LoVo (cell line): ENCODE measurements at regions not wholly inside any gene's neighbourhood (a gene's known extent, or its start where the extent isn't known, plus 50 kb on each side); places are given as distances from the start of the nearest gene placed in this dataset.
A peak's percentile ranks its signal among the peaks of the same experiment; 100 is the strongest.
"Not testable (repeated sequence)": the region's sequence is repeated elsewhere in the genome, so short reads cannot be mapped to it uniquely, and the experiment has no call there.

Experiments used
- DNase-seq: peaks from one replicate; pipeline ENCODE4 v3.0.0-alpha.2; 2016; ENCODE audit warnings: low spot score

DNA sequence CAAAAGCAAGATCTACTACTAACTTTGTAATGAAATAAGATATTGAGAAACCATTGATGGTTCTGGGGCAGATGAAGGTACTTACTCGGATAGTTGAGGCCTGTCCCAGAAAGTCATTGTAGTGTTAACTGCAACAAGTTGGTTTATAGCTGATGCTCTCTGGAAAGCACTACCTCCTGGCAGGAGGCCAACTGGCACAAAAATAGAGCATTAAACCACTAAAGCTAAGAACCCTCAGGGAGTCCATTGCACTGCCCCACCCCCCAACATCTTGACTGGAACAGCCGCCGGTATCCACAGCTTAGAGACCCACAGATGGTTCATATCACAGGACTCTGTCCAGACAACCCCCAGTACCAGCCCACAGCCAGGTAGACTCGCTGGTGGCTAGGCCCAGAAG is 552.5 kb upstream of the CRIM1 start:
- DNase-seq = no peak

DNA sequence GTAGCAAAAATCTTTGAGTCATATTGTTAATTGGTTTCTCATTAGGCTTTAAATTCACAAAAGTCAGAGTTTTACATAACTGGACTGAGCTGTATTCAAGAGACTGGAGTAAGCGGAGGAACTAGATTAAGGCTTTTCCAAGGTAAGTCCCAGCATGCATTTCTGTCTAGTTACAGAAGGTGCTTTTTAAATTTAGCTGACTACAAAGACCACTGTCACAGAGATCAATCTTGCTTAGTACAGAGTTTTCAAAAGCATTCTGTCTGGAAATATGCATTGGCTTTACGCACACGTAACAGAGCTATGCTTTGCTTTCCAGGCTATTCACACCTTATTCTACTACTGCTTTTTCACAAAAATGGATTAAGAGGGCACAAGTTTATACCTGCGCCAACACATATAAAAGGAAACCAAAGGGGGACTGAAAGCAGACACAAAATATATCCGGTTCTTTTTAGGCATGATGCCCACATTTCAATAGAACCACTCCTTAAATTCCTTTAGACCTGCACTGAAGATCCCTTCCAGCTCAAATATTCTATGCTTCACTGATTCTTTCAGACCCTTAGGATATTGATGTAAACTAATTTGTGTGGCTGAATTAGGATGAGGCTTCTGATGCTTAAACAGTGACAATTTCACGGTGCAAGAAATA is 560.7 kb upstream of the CRIM1 start:
- no peak for DNase-seq

DNA sequence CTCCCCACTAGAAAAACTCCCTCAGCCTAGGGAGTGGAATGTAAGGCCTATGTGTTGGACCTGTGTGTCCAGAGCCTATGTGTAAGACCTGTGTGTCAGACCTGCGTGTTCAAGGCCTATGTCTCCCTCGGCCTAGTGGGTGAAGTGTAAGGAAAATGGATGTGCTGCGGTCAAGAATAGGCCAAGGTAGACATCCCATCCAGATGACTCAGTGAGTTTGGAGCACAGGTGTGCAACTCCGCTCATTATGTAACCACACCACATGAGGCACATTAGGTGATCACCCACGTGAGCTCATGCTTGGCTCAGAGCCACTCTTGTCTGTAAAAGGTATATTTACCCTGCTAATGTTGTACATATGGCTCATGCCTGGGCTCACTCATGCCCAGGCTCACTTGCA is 565.3 kb upstream of the CRIM1 start:
- DNase-seq = no peak

DNA sequence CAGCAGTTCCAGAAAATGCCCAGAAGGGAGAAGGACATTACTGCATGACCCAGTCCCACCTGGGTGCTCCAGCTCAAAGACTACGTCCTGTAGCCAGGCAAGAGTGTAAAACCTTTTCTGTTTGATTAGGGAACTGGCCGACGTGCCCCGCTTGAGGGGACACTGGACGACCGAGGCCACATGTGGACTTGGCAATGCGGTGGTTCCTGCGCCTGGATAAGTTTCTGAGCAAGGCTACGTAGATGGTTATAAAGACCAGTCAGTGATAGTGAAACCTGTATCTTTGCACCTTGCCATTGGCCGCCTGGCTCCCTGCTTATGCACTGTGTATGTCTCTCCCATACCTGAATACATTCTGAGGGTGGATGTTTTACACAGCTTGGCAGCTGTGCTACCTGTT is 567.0 kb upstream of the CRIM1 start:
- DNase-seq = no peak

DNA sequence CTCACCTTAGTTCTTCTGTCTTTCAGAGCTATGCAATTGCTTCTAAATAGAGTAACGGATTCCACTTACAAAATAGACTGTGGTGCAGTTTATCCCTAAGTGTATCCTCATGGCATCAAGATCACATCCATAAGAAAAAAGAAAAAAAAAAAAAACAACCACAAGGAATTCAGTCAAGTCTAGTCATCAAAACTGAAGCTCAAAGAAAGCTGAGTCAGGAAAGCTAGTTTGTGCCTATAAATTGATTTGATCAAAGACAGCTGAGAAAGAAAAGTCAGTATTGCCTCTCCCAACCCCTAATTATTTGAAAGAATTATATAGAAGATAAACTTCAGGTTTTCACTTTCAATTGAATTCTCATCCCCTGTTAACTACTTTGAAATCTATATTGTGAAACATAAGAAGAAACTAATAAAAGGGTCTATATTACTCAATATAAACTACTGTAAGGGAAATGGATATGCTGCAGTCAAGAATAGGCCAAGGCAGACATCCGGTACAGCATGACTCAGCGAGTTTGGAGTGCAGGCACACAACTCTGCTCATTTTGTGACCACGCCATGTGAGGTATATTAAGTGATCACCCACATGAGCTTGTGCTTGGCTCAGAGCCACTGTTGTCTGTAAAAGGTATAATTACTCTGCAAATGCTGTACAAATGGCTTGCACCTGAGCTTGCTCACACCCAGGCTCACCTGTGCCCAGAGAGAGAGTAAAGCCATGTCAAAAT is 568.1 kb upstream of the CRIM1 start:
- DNase-seq = no peak

DNA sequence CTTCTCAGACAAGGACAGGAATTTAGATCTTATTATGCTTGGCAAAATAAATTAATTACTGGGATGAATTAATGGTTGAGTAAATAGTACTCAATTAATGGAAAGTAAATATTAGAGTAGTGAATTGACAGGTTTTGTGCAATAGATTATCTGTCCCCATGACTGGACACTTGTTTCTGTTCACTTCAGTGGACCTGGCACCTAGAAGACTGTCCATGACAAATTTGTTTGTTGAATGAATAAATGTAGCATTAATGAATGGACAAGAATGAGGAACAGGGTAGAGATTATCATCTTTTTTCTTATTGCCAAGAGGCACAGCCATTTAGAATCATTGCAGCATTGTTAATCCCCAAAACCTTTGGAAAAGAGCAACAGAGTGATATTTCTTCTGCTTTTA is 570.0 kb upstream of the CRIM1 start:
- no peak for DNase-seq

DNA sequence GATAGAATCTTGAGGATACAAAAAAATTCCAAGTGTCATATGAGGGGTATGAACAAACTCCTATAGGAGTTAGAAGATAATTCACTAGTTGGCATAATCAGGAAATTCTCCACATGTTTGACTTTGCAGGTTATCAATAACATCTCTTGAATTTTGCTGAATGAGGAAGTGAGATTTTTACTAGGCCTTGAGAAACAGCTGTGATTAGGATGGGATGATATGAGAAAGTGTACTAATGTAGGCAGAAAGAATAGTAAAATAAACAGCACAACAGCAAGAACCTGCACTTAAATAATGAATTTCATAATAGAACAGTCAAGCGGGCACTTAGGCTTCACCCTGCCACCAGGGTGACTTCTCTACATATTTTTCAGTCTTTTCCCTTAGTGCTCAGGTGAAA is 570.8 kb upstream of the CRIM1 start:
- no peak for DNase-seq

DNA sequence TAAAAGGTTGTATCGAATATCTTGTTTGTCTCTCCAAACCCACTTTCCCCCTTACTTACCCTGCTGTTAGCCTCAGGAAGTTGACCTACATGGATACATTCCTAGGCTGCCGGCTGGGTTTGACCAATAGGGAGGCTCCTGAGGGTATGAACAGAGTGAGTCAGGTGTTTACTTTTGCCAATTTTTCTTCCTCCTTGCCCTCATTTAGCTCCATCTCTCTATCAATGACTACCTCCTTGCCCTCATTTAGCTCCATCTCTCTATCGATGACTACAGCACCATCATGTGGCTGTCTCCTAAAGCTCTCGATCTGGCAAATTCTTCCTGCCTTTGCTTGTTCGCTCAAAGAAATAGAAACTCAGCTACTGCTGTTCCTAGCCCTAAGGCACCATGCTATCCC is 571.9 kb upstream of the CRIM1 start:
- DNase-seq = peak; percentile 14

DNA sequence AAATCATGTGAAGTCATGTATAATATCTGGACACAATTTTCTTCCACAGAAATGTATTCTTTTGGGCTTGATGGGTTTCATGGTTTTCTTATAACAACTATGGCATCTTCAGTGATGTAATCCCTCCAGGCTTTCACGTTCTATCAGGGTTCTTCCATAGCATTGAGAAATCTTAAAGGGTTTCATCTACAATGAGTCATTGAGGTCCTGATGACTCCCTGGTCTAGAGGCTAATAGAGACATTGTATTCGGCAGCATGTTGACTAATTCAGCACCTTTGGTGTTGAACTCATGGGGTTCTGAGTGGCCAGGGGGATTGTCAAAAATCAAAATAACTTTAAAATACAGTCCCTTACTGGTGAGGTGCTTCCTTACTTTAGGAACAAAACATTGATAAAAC is 614.0 kb upstream of the CRIM1 start:
- DNase-seq = no peak

DNA sequence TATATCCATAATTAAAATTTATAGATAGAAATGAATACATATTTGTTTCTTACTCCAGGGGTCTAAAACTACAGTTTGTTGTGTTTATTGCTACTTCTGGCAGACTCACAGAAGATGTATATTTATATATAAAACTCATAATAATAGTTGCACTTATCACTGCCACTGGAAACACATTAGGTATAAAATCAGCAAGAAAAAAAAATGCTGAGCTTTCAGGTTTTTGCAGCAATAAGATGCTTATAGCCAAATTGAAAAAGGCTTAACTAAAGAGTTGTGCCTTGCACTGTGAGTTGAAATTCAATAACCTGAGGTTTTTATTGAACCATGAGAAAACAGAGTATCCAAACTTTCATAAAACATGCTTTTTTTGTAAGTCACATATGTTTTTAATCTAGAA is 623.9 kb upstream of the CRIM1 start:
- DNase-seq = no peak

DNA sequence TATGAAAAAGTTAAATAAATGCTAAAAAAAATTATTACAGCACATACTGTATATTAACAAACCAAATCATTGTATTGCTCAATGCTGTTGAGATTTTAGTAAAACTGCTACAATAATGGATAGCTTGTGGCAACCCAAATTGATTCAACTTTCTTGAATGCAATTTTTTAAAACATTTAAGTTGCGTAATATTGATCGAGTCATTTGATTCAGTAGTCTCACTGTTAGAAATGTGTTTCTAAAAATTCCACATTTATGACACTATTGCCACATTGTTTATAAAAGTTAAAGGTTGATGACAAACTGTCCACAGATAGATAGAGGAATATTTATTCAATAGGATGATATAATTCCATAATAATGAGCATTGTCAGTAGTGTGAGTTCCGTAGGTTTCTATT is 640.7 kb upstream of the CRIM1 start:
- DNase-seq = no peak

DNA sequence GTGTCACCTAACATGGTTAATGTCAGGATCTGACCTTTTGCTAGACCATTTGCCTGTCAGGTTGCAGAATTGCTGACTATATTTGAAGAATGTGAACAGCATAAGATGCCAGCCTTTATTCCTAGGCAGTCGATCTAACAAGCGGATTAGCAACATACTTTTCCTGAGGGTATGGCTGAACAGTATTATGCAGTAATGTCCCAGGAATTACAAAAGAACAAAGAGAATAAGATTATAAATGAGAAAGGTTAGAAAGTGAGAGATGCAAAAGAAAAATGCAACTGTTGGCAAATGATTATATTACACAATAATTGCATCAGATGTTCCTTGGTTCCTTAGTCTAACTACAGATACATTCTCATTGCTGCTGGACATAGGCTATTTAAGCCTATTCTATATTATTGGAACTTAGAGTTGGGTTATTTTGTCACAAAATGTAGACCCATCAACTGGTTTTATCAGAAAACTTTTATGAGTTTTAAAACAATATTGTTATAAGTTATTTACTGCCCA is 647.1 kb upstream of the CRIM1 start:
- DNase-seq = no peak

DNA sequence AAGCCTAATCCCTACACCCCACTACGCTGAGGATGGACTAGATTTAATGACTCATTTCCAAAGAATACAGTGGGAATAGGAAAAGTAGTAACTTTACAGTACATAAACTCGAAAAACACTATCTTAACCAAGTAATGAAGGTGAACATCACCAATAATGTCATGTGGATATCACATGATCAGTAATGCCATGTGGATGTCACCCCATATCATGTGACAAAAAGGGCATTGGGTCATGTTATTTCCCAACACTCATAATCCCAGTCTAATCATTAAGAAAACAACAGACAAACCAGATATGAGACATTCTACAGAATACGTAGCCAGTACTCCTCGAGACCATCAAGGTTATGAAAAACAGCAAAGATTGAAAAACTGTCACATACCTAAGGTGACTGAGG is 667.3 kb upstream of the CRIM1 start:
- DNase-seq = no peak

DNA sequence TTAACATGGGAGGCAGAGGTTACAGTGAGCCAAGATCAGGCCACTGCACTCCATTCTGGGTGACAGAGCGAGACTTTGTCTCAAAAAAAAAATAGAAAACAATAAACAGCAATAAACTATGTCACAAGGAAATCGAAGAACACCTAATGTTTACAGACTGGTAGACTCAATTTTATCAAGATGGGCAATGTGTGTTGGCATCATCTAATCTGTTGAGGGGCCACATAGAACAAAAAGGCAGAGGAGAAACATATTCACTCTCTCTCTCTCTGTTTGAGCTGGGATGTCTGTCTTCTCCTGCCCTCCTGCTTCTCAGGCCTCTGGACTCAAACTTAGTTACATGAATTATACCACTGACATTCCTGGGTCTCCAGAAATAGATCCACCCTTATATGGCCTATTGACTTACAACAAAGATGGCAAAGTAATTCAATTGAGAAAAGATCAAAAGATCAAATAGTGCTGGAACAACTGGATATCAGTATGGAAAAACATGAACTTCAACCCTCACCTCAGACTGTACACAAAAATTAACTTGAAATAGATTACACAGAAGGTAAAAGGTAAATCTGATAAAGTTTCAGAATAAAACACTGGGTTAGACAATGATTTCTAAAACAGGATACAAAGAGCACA is 703.8 kb upstream of the CRIM1 start:
- no peak for DNase-seq

DNA sequence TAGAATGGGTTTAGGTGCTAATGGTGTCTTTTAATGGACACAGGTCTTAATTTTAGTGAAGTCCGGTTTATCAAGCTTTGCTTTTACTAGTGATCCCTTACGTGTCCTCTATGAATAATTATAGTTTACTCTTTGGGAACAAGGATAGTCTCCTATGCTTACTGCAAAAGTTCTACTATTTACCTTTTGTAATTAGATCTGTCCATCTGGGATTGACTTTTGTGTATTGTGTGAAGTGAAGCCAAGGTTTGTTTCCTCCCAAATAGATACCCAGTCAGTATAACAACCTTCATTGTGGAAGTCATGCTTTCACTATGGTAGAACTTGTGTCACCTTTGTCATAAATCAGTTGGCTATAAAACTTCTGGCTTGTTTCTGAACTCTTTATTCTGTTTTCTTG is 740.9 kb upstream of the CRIM1 start:
- DNase-seq = no peak

DNA sequence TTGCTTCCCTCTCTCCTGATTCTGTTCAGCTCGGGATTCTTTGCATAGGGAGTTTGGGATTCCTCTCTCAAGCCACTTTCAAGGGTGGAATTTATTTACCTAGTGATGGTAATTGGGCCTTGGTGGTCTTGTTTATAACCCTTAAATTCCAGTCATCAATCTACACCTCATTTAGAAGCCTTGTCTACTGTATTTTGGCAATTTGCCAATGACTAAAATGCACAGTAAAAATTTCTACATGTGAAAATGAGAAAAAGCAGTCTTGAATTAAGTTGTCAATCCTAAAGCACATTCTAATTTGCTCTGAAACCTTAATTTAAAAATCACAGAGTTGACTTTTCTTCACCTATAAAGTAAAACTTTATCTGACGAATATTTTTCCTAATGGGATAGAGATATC is 749.2 kb upstream of the CRIM1 start:
- no peak for DNase-seq

DNA sequence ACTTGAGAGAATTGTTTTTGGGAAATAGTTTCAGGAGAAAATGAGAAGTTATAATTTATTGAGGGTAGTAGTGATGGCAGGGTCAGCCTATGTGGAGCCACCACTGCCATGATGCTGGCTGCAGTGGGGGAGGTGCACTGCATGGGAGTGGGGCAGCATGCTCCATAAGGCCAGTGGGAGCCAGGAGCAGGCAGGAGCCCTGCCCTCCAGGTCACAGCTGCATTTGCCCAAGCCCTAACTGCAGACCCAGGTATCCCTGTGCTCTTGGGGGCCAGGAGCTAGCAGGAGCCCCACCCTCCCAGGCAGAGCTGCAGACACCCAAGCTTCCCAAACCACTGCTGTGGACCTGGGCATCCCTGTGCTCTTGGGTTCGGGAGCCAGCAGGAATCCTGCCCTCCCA is 757.3 kb upstream of the CRIM1 start:
- DNase-seq = no peak

DNA sequence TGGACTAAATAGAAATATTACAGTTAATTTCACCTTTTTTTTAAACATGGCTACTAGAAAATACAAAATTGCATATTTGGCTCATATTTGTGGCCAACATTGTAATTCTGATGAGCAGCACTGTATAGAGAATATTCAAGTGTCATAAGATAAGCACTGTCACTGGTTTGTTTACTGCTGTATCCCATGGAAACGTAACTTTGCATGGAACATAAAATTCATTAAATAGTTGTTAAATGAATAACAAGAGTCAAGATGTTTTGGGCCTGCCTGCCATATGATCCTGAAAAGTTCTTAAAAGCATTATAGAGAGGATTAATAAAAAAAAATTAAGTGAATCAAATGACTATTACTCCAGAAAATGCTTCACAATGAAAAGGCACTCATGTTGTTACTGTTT is 763.7 kb upstream of the CRIM1 start:
- no peak for DNase-seq

DNA sequence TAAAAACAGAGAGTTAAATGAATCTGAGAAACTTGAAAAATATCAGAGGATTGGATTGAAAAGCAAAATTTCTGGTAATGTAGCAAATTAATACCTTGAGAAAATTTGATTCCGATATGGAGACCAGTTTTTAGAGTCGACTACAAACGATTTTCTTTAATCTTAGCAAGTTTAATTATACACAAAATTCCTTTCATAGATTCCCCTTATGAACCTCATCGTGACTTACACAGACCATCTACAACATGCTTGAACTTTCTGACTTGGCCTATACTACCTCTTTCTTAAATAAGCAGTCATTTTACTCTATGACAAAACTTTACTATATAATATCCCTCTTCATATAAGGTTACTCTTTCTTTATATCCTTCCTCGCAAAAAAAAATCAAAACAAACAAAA is 769.6 kb upstream of the CRIM1 start:
- DNase-seq = no peak

DNA sequence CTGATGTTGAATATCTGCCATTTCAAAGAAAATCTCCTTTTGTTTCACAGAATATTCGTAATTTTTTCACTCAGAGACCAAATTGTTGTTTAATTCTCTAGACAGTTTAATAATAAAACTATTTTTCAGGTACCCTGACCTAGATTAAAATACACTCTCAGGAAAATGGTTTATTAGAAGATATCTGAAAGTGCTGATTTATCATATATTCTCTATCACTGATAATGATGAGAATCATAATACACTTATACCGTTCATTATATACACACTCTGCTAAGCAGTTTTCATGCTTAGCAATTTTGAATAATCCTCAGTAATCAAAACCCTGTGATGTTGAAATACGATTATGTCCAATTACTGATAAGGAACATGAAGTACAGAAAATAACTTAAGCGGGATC is 772.9 kb upstream of the CRIM1 start:
- no peak for DNase-seq

DNA sequence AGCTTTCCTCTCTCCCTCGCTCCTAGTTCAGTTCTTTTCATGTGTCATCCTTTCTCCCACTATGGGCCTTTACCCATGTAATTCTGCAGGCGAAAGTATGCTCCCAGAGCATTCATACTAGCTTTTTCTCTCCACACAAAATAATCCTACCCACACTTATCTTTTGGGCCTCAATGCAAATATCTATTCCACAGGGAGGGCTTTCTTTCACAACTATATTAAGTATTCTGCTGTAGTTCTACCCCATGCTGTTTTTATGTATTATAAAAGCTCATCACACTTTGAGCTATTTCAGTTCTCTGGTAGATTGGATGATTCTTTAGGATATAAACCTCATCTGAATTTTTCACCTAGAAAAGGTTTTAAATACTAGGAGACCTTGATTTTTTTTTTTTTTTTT is 774.6 kb upstream of the CRIM1 start:
- no peak for DNase-seq

DNA sequence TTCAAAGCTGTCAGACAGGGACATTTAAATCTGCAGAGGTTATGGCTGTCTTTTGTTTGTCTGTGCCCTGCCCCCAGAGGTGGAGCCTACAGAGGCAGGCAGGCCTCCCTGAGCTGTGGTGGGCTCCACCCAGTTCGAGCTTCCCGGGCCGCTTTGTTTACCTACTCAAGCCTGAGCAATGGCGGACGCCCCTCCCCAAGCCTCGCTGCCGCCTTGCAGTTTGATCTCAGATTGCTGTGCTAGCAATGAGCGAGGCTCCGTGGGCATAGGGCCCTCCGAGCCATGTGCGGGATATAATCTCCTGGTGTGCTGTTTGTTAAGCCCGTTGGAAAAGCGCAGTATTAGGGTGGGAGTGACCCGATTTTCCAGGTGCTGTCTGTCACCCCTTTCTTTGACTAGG is 787.0 kb upstream of the CRIM1 start:
- not testable (repeated sequence) for DNase-seq

DNA sequence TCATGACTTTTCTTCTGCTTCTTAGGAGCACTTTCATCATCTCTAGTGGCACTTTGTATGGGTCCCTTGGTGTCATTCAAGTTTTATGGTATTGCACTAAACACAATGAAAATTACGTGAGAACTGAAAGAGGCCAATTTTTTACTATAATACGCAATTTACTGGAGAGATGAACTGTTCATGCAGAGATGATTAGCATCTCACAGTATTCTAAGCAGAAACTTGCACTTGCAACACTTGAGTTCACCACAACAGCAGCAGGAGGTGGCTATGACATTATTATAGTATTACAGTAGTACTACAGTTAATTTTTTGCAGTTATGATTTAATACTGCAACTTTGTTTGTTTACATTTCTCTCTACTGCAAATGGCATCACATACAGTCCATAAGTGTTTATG is 793.1 kb upstream of the CRIM1 start:
- DNase-seq = no peak

DNA sequence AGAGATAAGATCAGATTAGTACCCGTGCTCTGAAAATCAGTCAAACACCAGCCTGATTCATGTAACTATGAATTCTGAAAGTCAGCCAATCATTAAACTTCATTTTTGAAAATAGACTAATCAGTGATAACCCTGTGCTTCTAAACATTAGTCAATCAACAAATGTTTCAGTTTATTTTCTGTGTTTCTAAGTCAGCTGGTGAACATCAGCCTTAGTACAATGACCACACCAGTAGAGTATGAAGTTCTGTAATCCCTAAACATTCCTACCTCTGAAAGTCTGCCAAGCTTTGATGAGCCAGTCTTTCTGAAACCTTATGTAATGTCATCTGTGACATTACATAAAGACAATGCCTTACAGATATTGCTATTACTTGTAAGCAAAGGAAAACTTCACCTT is 807.4 kb upstream of the CRIM1 start:
- DNase-seq = no peak
